Stomach (tissue), 8 donors: ENCODE measurements at regions not wholly inside any gene's neighbourhood (a gene's known extent, or its start where the extent isn't known, plus 50 kb on each side); places are given as distances from the start of the nearest gene placed in this dataset.

ENCODE experiments used
- DNase-seq, 2 donors: peaks; one replicate each; pipeline versions ENCODE4 v3.0.0 to v3.0.0-alpha.2; 2013 to 2019
- H3K27ac ChIP-seq, 5 donors: fragments of 200-600 bp in 4 of 5; sonication (generic) in 4 of 5; one replicate each; pipeline ENCODE4 v1.5.1; 2013 to 2019; ENCODE audit warnings: mild to moderate bottlenecking in 1 of 5, moderate library complexity in 1 of 5
- H3K27me3 ChIP-seq, 3 donors: fragments of 200-600 bp; sonication (generic); one replicate each; pipeline ENCODE4 v1.5.1; 2017 to 2019; ENCODE audit warnings: mixed run types in 1 of 3
- H3K36me3 ChIP-seq, 4 donors: fragments of 200-600 bp; sonication (generic); 1 replicate in 3 of 4; 2 replicates in 1 of 4; pipeline ENCODE4 v1.5.1; 2016 to 2019
- H3K4me1 ChIP-seq, 4 donors: fragments of 200-600 bp; sonication (generic); one replicate each; pipeline ENCODE4 v1.5.1; 2016 to 2019
- H3K4me3 ChIP-seq, 4 donors: fragments of 200-600 bp; sonication (generic) in 3 of 4; one replicate each; pipeline ENCODE4 v1.5.1; 2016 to 2019; ENCODE audit warnings: mild to moderate bottlenecking in 1 of 4
- H3K9me3 ChIP-seq, 4 donors: fragments of 200-600 bp; sonication (generic); one replicate each; pipeline ENCODE4 v1.5.1; 2016 to 2019
- CTCF ChIP-seq, 7 experiments: fragments of 450-650 bp in 4 of 7; fragments of 200-600 bp in 3 of 7; sonication (generic) in 3 of 7; IDR thresholded peaks; one replicate each; pipeline ENCODE4 v1.5.1; 2016 to 2019; ENCODE audit warnings: antibody characterized with exemption in 7 of 7, control low read depth in 2 of 7, mild to moderate bottlenecking in 1 of 7
- EP300 ChIP-seq: sonication (generic); formaldehyde crosslinking; IDR thresholded peaks from one replicate; pipeline ENCODE4 v1.6.1; 2017; ENCODE audit warnings: antibody characterized with exemption
- POLR2A ChIP-seq, 4 donors: fragments of 450-650 bp; IDR thresholded peaks; one replicate each; pipeline ENCODE4 v1.6.1; 2016; ENCODE audit warnings: antibody characterized with exemption in 4 of 4, control low read depth in 2 of 4, mild to moderate bottlenecking in 1 of 4, moderate library complexity in 1 of 4
- POLR2AphosphoS5 ChIP-seq, 3 donors: sonication (generic); formaldehyde crosslinking; IDR thresholded peaks; one replicate each; pipeline ENCODE4 v1.6.1; 2016; ENCODE audit warnings: antibody characterized with exemption in 3 of 3
- WGBS, 5 donors: extraction: QIAGEN DNeasy Blood & Tissue Kit in 3 of 5; methylation state at CpG; one replicate each; pipeline versions ENCODE4 v1.1.5 to v1.1.7; 2013 to 2018; 5-methylcytosine and 5-hydroxymethylcytosine counted together
- intact Hi-C: fragments of 100-400 bp; cut with DNase I; formaldehyde crosslinking; loops from one replicate; pipeline ENCODE4 v1.15.1; 2023; ENCODE audit warnings: low total_unique reads
- donor health status: healthy with polysubstance abuse.
- donor health status: Bipolar disorder and iron deficiency.
- donor health status: healthy.

- Histone ChIP-seq H3K4me3 (no peak overlapping the region), H3K9me3 (no peaks in the 10 kb centered on the region), H3K27me3 (peaks cover 0 to 34% (median 4%) of the 10 kb centered on the region in 3 donors), H3K4me1 (peaks cover 0 to 4% (median 0%) of the 10 kb centered on the region in 4 donors), H3K27ac (no peak overlapping the region), H3K36me3 (no peaks in the 10 kb centered on the region)
- peak; percentile 43 to 70 for DNase-seq
- 25 to 39% (median 35%) methylated on average over 16 to 17 of the region's 17 CpGs for WGBS, 5 donors
- intact Hi-C loops, result no loop called here
- TF ChIP-seq POLR2AphosphoS5 (IDR thresholded peaks at IDR 0.05), result no peak
- no peak for TF ChIP-seq CTCF (IDR thresholded peaks at IDR 0.05)
- TF ChIP-seq POLR2A (IDR thresholded peaks at IDR 0.05), result no peak
- TF ChIP-seq EP300, result no peak
Measured at GRCh38 chr6:219641-220198, 72.6 kb upstream of the DUSP22 start.

GRCh38 chr6:220312-220711 lies 72.0 kb upstream of the DUSP22 start:
- Histone ChIP-seq H3K27ac (no peak overlapping the region), H3K4me3 (no peak overlapping the region), H3K9me3 (no peaks in the 10 kb centered on the region), H3K36me3 (no peaks in the 10 kb centered on the region), H3K4me1 (peaks cover 0 to 4% (median 3%) of the 10 kb centered on the region in 4 donors), H3K27me3 (peaks cover 0 to 40% (median 4%) of the 10 kb centered on the region in 3 donors)
- intact Hi-C loops, result no loop called here
- WGBS, 5 donors, result 52 to 72% (median 68%) methylated on average over 4 of the region's 4 CpGs
- TF ChIP-seq CTCF (IDR thresholded peaks at IDR 0.05) (no peak), POLR2A (IDR thresholded peaks at IDR 0.05) (no peak), EP300 (no peak), POLR2AphosphoS5 (IDR thresholded peaks at IDR 0.05) (no peak)
- no peak for DNase-seq

GRCh38 chr6:220721-221475 lies 71.4 kb upstream of the DUSP22 start:
- Histone ChIP-seq H3K9me3 (no peaks in the 10 kb centered on the region), H3K36me3 (no peaks in the 10 kb centered on the region), H3K27me3 (peaks cover 0 to 46% (median 4%) of the 10 kb centered on the region in 3 donors), H3K27ac (no peak overlapping the region), H3K4me1 (peaks cover 0 to 9% (median 6%) of the 10 kb centered on the region in 4 donors), H3K4me3 (no peak overlapping the region)
- no peak for DNase-seq
- intact Hi-C loops, result no loop called here
- TF ChIP-seq POLR2AphosphoS5 (IDR thresholded peaks at IDR 0.05) (no peak), CTCF (IDR thresholded peaks at IDR 0.05) (no peak), POLR2A (IDR thresholded peaks at IDR 0.05) (no peak), EP300 (no peak)
- 67 to 72% (median 69%) methylated on average over 16 of the region's 16 CpGs for WGBS, 5 donors

- Histone ChIP-seq H3K9me3 (no peaks in the 10 kb centered on the region), H3K27ac (no peak overlapping the region), H3K4me3 (no peak overlapping the region), H3K27me3 (peaks cover 0 to 49% (median 4%) of the 10 kb centered on the region in 3 donors), H3K4me1 (peaks cover 0 to 9% (median 6%) of the 10 kb centered on the region in 4 donors), H3K36me3 (no peaks in the 10 kb centered on the region)
- TF ChIP-seq CTCF (IDR thresholded peaks at IDR 0.05) (no peak), POLR2AphosphoS5 (IDR thresholded peaks at IDR 0.05) (no peak), EP300 (no peak), POLR2A (IDR thresholded peaks at IDR 0.05) (no peak)
- no peak for DNase-seq
- intact Hi-C loops, result no loop called here
- WGBS, 5 donors, result 55 to 70% (median 61%) methylated on average over 14 of the region's 14 CpGs
Measured at GRCh38 chr6:221531-222349, 70.5 kb upstream of the DUSP22 start.
